OCI-LY3 (cell line): ENCODE measurements at regions not wholly inside any gene's neighbourhood (a gene's known extent, or its start where the extent isn't known, plus 50 kb on each side); places are given as distances from the start of the nearest gene placed in this dataset.
"Not testable (repeated sequence)": the region's sequence is repeated elsewhere in the genome, so short reads cannot be mapped to it uniquely, and the experiment has no call there.

Source experiments
- H2AFZ ChIP-seq: fragments of 200-600, 300-600 bp; shearing (Covaris generic); 2 replicates; pipeline ENCODE4 v1.6.0; 2014; ENCODE audit warnings: antibody characterized with exemption, low read depth, low read length
- H3K27ac ChIP-seq: fragments of 200-600, 300-600 bp; sonication (generic); 2 replicates; pipeline ENCODE4 v1.5.1; 2014; ENCODE audit warnings: mild to moderate bottlenecking, low read length, moderate library complexity, mixed read lengths
- H3K27me3 ChIP-seq: fragments of 200-600, 300-600 bp; sonication (generic); 2 replicates; pipeline ENCODE4 v1.6.1; 2014; ENCODE audit warnings: low read depth, low read length, mixed read lengths
- H3K36me3 ChIP-seq: fragments of 200-600, 300-600 bp; sonication (generic); replicated peaks from 2 replicates; pipeline ENCODE3; 2014; ENCODE audit warnings: low read depth, low read length, mixed read lengths
- H3K4me1 ChIP-seq: fragments of 300-600, 200-600 bp; sonication (generic); 2 replicates; pipeline ENCODE4 v1.6.1; 2014; ENCODE audit warnings: low read length, mixed read lengths
- H3K4me2 ChIP-seq: fragments of 200-600, 300-600 bp; sonication (generic); 2 replicates; pipeline ENCODE4 v1.6.1; 2014; ENCODE audit warnings: low read length, mixed read lengths
- H3K4me3 ChIP-seq: fragments of 300-600, 200-600 bp; sonication (generic); 2 replicates; pipeline ENCODE4 v1.5.1; 2014; ENCODE audit warnings: antibody characterized with exemption, mild to moderate bottlenecking, low read length, moderate library complexity
- H3K79me2 ChIP-seq: fragments of 300-600, 200-600 bp; shearing (Covaris generic); 2 replicates; pipeline ENCODE4 v1.6.1; 2014; ENCODE audit warnings: mild to moderate bottlenecking, low read length, mixed read lengths
- H3K9ac ChIP-seq: fragments of 300-600, 200-600 bp; shearing (Covaris generic); 2 replicates; pipeline ENCODE4 v1.6.0; 2014; ENCODE audit warnings: mild to moderate bottlenecking, low read length, moderate library complexity
- H3K9me3 ChIP-seq: fragments of 200-600, 300-600 bp; shearing (Covaris generic); 2 replicates; pipeline ENCODE4 v1.6.1; 2014; ENCODE audit warnings: low read length, mixed read lengths; ENCODE audit not compliant: insufficient read depth
- H4K20me1 ChIP-seq: fragments of 200-600, 300-600 bp; sonication (generic); 2 replicates; pipeline ENCODE4 v1.6.1; 2016; ENCODE audit warnings: low read length, mixed read lengths; ENCODE audit not compliant: insufficient read depth
- CTCF ChIP-seq: fragments of 200-600, 300-600 bp; sonication (generic); IDR thresholded peaks from 2 replicates; pipeline ENCODE4 v1.5.1; 2014; ENCODE audit warnings: antibody characterized with exemption, low read length, low read depth
- EZH2phosphoT487 ChIP-seq: fragments of 200-600 bp; shearing (Covaris generic); IDR thresholded peaks from 2 replicates; pipeline ENCODE4 v1.6.1; 2018; ENCODE audit warnings: antibody characterized with exemption, mixed run types, low read depth

DNA sequence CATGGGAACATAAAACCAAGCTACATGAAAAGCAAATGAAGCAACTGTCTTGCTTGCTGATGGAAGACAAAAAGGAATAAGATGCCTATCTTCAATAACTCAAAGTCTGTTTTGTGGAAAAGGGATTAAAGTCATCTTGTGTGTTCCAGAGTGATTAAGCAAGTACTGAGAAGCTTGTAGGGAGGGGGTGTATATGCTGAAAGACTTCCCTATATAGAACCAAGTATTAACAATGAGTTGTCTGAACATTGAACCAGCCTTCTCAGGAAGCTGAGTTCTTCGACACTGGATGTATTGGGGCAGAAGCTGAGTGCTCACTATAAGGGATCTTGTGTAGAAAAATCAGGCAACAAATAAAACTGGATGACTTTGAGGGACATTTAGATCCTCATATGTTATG lies 451.8 kb downstream of the CD83 start:
- Histone ChIP-seq H3K4me3 (no peak overlapping the region), H3K9ac (no peak overlapping the region), H3K9me3 (no peaks in the 10 kb centered on the region), H3K4me2 (no peak overlapping the region), H3K36me3 (no peaks in the 10 kb centered on the region), H4K20me1 (no peaks in the 10 kb centered on the region), H3K79me2 (no peaks in the 10 kb centered on the region), H3K4me1 (no peaks in the 10 kb centered on the region), H3K27me3 (peaks cover 14% of the 10 kb centered on the region; the same call in 1 of the 2 replicates), H2AFZ (no peak overlapping the region), H3K27ac (no peak overlapping the region)
- TF ChIP-seq EZH2phosphoT487 (no peak), CTCF (no peak)

- not testable (repeated sequence) for H4K20me1 ChIP-seq, H3K4me1 ChIP-seq, H3K36me3 ChIP-seq, H3K4me3 ChIP-seq, H2AFZ ChIP-seq, H3K9ac ChIP-seq, H3K79me2 ChIP-seq, H3K4me2 ChIP-seq, H3K9me3 ChIP-seq, H3K27ac ChIP-seq
- H3K27me3 ChIP-seq: peaks cover 14% of the 10 kb centered on the region; the same call in 1 of the 2 replicates
These were observed 452.3 kb downstream of the CD83 start for GRCh38 chr6:14569874-14570273.

DNA sequence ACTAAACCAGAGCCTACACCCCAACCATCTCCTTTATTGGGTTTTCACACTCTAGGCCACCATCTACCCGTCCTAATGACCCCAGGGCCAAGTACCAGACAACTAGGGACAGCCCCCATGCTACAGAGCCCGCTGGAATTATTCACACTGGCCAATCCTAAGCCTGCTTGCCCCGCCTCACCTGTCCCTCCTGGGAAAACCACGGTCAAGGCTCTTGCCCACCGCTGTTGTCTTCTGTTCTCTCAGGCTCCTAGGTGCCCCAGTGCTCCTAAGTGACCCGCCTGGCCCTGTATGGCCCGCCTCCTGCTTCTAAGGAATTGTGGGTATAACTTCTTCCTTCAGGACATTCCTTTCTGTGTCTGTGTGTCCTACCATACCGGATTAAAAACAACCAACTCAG lies 453.4 kb downstream of the CD83 start:
- H3K4me1 ChIP-seq: no peaks in the 10 kb centered on the region

GRCh38 chr6:14571746-14572145 lies 454.2 kb downstream of the CD83 start:
- Histone ChIP-seq H2AFZ (no peak overlapping the region), H3K4me3 (no peak overlapping the region), H3K9me3 (no peaks in the 10 kb centered on the region), H3K79me2 (no peaks in the 10 kb centered on the region), H3K4me2 (no peak overlapping the region), H3K36me3 (no peaks in the 10 kb centered on the region), H3K9ac (no peak overlapping the region), H4K20me1 (no peaks in the 10 kb centered on the region), H3K4me1 (no peaks in the 10 kb centered on the region), H3K27ac (no peak overlapping the region), H3K27me3 (peaks cover 14% of the 10 kb centered on the region; the same call in 1 of the 2 replicates)
- TF ChIP-seq CTCF (no peak), EZH2phosphoT487 (no peak)

More for the DNA sequence above, 453.4 kb downstream of the CD83 start:
- Histone ChIP-seq H2AFZ (no peak overlapping the region), H3K9me3 (no peaks in the 10 kb centered on the region), H3K4me2 (no peak overlapping the region), H3K4me3 (no peak overlapping the region), H4K20me1 (no peaks in the 10 kb centered on the region), H3K27me3 (peaks cover 14% of the 10 kb centered on the region; the same call in 1 of the 2 replicates), H3K79me2 (no peaks in the 10 kb centered on the region), H3K9ac (no peak overlapping the region), H3K36me3 (no peaks in the 10 kb centered on the region), H3K27ac (no peak overlapping the region)
- TF ChIP-seq CTCF (no peak), EZH2phosphoT487 (no peak)

GRCh38 chr6:14573267-14573666 lies 455.7 kb downstream of the CD83 start:
- Histone ChIP-seq H3K9me3 (no peaks in the 10 kb centered on the region), H3K4me3 (no peak overlapping the region)

More at GRCh38 chr6:14573267-14573666, 455.7 kb downstream of the CD83 start:
- H4K20me1 ChIP-seq: no peaks in the 10 kb centered on the region
- H3K4me1 ChIP-seq: no peaks in the 10 kb centered on the region
- H3K36me3 ChIP-seq: no peaks in the 10 kb centered on the region
- no peaks in the 10 kb centered on the region for H3K79me2 ChIP-seq
- TF ChIP-seq EZH2phosphoT487: no peak
- TF ChIP-seq CTCF: no peak
- peaks cover 11% of the 10 kb centered on the region; the same call in 1 of the 2 replicates for H3K27me3 ChIP-seq
- H3K27ac ChIP-seq: no peak overlapping the region
- no peak overlapping the region for H3K9ac ChIP-seq
- no peak overlapping the region for H2AFZ ChIP-seq
- no peak overlapping the region for H3K4me2 ChIP-seq
